HG03064 (cell line): ENCODE measurements at regions not wholly inside any gene's neighbourhood (a gene's known extent, or its start where the extent isn't known, plus 50 kb on each side); places are given as distances from the start of the nearest gene placed in this dataset.

Experiments
- ATAC-seq: cut with Tn5 transposase; IDR thresholded peaks from one replicate; pipeline ENCODE4 v1.9.1; 2021; ENCODE audit warnings: low read depth; ENCODE audit not compliant: unreplicated experiment

DNA sequence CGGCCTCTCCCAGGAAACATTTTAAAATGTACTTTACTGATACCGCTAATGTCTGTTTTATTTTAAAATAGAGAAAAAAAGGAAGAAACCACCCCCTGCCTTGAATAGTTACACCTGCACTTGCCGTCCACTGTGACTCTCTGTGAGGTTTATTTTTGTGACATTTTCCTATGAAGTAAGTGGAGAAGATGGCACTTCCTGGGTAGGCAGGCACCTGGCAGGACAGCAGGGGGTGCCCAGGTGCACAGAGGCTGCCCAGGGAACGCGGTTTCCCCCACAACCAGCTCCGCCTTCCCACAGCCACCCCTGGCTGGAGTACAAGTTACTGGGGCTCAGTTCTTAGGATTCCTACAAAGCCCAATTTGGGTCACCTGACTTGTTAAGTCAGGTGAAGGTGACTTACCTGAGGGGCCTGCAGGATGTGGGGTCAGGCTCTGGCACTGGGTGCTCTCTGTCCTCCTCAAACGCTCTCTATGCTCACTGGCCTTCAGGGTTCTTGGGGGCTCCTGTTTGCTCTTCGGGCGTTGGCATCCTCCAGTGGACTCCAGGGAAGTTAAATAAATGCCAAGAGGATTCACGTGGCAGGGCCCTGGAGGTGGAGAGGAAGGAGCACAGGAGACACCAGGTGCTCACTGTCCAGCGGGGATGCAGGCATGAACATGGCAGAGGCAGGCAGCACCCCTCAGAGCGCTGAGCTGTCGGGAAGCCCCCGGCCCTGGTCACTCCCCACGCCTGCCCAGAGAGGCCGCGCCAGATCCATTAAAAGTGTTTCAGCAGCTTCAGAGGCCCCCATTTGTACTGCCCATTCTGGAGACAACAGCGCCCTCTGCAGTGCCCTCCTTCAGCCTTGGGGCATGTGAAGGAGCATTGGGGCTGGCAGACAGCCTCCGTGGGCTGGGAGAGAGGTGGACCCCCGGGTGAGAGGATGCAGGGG is 1021.2 kb downstream of the TBC1D22A start:
- no peak for ATAC-seq

DNA sequence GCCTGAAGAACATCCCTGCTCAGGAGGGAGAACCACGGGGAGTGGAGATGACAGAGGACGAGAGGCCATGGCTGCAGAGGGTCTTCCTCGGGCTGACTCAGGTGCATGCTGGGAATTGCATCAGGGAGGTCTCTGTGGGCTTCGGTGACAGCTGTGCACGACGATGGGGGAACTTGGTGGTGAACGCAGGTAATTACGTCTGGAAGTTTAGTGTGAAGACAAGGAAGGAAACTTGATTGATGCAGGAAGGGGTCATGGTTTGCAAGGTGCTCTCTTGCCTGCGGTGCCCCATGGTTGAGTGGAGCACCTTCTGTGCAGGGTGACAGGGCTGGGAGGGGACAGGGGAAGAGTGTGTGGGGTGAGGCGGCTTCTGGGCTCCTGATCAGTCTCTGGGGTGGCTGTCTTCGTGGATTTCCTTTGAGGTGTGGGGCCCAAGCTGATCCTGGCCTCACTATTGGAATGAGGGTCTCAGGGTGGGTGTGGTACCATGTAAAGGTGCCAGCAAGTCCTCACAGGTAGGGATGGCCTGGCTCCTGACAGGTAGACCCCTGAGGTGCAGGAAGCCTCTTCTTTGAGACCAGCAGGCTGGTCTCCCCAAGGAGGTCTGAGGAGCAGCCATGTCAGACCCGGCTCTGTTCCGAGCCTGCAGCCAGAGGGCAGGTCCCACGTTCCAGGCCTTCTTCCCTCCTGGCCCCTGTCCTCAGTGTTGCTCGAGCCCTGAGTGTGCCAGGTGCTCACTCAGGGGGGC is 1020.1 kb downstream of the TBC1D22A start:
- ATAC-seq = no peak

DNA sequence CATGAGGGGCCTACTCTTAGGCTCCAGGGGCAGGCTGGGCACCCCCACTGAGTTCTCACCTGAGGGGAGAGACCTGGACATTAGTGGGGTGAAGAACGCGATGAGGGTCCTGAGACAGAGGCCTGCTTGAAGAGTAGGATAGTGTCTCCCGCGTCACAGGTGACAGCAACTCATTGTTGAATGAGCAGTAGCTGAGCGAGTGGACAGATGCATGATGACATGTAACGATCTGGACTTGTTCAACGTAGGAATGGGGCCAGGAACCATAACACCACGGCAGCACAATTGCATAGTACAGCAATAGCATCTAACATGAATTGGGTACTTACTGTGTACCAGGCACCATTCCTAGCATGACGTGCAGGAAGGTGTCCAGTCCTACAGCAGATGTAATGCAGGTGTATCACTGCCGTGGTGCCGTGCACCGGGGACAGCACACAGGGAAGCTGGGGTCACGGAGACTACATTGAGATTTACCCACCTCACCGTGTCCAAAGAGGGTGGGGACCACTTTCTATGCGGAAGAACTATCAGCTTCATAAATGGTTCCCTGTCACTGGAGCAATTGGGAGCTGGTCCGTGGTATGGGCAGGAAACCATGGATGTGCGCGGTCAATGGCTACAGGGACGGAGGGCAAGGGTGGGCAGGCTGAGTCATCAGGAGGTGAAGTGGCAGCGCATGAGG is 1019.1 kb downstream of the TBC1D22A start:
- ATAC-seq = no peak

DNA sequence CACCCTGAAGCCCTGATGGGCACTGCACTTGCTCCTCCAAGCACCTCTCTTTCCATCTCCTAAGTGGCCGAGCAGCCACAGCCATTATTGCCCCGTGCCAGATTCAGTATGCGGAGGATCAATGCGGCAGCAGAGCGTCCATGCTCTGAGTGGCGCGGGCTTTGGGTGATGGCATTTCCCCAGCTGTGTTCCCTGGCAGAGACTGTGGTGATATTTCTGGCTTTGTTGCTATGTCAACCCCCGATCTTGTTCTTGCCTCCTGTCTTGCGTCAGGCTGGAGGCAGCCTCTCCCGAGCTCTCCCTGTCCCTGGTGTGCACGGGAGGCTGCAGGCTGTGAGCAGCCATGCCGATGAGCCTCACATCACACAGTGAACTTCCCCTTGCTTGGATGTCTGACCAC is 1018.6 kb downstream of the TBC1D22A start:
- no peak for ATAC-seq

DNA sequence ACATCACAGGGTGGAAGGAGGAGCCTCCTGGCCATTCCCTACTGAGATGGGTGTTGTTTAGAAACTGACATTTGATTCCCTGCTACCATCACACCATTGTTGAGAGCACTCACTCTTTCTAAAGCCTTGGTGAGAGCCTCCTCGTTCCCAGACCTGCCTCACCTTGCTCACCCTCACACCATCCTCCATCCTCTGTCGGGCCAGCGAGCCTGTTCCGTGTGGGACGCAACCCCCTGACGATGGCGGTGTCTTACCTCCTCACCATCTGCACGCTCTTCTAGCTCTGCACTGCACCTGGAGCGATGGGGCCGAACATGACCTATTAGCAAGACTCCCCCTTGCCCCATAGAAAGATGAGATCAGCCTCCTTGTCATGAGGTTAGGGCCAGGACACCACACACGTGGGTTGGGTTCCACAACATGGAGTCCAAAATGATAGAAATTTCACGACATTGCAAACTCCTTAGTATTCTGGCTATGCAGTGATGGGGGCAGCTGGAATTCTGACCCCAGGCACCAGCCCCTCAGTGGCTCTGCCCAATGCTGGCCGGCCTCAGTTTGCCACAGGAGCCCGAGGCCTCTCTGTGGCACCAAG is 1017.9 kb downstream of the TBC1D22A start:
- no peak for ATAC-seq

DNA sequence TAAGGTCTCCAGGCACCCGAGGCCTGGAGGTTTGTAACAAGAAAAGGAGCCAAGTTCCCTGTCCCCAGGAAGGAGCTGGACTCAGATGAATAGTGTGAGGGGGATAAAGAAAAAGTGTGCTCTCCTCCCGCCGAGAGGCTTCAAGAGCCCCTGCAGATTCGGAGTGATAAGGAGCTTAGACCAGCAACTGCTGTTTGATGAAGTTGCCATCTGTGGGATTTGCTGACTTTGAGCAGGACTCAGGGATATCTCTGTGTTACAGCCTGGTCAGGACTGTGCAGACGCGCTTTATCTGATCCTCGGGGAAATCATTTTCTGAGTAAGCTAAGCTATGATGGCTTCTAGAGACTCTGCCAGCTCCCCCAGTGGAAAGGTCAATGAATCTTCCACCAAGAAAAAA is 1017.0 kb downstream of the TBC1D22A start:
- ATAC-seq = no peak

DNA sequence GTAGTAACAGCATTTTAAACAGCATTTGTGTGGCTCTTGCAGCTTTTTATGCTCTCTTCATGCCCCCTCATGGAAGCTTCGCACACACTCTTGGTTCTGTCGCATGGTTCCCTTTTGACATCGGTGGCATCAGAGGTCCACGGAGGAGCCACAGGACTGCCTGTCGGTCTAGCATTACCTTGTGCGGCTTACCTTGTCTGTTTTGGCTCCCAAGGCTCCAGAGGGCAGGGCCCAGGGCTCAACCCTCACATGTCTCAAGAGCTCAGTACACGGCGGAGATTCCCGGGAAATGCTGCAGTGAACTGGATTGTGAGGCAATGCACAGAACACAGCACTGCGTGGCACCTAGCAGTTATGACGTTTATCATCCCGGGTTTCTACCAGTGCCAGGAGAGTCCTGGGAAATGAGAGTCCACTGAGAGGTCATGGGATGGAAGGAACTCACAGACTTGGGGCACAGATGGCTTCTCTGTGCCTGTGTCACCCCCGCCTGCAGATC is 1015.8 kb downstream of the TBC1D22A start:
- ATAC-seq = no peak

DNA sequence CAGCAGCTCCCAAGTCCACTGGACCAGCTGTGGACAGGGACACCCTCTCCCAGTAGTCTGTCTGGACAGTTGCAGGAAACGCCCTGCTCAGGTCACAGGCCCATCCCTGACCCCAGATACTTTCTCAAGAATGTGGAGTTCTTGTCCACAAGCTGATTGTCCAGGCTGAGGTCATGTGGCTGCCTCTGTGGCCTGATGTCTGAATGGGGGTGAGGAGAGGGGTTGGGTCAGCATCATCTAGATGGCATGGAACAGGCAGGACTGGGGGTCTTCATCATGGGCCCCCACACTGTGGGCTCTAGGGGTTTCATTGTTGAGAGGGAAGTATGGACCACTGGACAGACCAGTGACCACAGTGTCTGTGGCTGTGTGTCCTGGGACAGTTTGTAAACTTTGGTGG is 1015.0 kb downstream of the TBC1D22A start:
- no peak for ATAC-seq

DNA sequence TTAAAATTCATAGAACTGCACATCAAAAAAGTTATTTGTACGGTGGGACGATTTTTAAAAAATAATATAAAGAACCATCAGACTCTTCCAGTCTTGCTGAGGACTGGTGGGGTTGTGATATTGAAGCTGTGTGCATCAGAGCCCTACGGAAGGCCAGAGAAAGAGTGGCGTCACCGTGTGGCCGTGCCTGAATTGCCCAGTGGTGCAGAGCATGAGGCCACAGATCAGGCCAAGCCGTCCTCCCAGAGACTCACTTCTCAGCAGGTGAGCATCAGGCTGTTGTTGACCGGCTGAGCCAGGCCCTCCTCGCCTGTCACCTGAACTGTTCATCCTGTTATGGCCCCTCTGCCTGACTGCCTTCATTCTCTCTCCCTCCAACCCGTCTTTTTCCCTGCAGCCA is 1013.9 kb downstream of the TBC1D22A start:
- ATAC-seq = no peak

DNA sequence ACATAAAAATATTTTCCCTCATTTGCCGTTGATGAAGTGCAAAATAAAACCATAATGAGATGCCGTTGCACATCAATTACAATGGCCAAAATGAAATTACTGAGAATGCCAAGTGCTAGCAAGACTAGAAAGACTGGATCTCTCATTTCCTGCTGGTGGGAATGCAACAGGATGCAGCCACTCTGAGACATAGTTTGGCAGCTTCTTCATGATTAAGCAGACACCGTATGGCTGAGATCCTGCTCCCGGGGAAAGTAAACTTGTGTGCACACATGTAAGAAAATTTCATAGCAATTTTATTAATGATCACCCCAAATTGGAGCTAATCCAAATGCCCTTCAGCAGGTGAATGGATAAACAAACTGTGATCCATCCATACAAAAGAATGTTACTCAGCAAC is 1013.2 kb downstream of the TBC1D22A start:
- ATAC-seq = no peak

DNA sequence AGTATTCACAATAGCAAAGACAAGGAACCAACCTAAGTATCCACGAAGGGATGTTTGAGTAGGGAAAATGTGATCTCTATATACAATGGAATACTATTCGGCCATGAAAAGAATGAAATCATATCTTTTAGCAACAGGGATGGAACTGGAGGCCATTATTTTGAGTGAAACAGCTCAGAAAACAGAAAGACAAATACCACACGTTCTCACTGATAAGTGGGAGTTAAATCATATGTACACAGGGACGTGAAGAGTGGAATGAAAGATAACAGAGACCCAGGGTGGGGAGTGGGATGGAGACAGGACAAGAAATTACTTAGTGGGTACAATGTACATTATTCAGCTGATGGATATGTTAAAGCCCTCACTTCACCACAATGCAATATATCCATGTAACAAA is 1012.7 kb downstream of the TBC1D22A start:
- ATAC-seq = no peak

DNA sequence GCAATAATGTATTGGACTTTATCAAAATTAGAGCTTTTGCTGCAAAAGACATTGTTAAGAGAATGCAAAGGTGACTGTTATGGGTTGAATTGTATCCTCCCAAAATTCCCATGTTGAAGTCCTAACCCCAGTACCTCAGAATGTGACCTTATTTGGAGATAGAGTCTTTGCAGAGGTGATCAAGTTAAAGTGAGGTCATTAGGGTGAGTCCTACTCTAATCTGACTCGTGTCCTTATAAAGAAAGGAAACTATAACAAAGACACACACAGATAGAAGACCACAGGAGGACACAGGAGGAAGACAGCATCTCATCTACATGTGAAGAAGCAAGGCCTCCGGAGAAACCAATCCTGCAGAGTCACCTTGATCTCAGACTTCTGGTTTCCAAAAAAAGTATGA is 1011.2 kb downstream of the TBC1D22A start:
- no peak for ATAC-seq

DNA sequence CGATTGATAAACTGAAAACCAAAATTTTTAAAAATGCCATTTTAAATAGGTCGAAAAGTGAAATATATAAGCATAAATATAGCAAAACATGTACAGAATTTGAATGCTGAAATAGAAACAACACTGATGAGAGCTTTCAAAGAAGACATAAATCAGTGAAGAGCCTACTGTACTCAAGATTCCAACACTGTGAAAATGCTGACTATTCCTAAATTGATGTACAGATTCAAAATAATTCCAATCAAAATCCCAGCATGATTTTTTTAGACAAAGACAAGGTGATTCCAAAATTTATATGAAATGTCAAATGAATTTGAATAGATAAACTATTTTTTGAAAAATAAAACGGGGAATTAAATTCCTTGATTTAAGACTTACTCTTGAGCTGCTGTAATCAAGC is 1010.4 kb downstream of the TBC1D22A start:
- no peak for ATAC-seq

DNA sequence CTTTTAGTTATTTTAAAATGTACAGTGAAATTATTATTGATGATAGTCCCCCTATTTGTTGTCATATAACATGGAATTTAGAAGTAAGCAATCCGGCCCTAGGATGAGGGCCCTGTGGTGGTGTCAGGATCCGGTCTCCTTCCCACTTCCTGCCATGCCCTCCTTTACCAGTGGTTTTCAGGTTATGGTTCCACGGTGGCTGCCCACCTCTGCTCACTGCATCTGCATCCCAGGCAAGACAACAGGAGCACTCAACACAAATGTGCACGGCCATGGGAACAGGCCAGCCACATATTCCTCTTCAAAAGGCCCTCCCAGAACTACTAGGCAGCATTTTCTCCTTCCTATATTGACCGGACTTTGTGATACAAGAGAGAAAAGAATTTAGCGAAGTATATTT is 1007.2 kb downstream of the TBC1D22A start:
- no peak for ATAC-seq

DNA sequence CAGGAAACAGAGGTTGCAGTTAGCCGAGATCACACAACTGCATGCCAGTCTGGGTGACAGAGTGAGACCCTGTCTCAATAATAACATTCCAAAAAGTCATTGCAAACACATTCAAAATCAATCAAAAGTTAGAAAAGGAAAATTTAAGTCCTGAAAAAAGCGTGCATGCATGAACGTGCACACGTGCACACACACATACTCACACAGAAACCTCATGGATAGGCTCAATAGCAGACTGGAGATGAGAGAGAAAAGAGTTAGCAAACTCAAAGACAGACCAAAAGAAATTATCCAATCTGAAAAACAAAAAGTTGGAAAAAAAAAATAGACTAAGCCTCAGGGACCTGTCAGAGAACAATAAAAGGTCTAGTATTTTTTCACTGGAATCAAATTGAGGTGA is 1005.6 kb downstream of the TBC1D22A start:
- ATAC-seq = no peak

DNA sequence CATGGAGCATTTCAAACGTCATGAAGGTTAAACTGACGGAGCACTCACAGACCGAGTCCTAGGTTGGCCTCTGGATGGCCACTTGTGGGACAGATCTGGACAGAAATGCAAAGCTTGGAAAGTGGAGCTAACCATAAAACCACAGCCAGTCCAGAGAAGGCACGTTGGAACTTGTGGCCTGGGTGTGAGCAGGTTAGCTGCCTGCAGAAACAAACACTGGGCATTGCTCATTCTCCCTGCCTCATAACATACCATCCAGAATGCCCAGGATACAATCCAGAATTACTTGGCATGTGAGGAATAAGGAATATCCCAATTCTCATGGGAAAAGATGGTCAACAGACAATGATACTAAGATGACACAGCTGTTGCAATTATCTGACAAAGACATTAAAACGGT is 1005.0 kb downstream of the TBC1D22A start:
- no peak for ATAC-seq

DNA sequence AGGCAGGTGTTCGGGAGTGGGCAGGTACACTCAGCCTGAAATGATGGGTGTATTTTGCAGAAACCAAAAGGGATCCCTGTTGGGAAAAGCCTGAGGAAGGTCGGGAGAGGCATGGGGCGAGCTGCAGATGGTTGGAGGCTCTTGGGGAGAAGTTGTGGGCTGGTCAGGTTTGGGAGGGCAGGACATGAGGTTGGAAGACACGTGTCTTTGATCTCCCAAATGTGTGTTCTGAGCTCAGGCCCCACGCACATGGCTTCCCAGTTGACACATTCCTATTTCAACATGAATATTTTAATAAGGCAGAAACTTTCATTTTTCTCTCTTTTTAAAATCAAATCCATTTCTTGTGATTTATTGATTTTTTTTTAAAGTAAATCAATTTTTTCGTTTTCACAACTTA is 1003.3 kb downstream of the TBC1D22A start:
- ATAC-seq = no peak

DNA sequence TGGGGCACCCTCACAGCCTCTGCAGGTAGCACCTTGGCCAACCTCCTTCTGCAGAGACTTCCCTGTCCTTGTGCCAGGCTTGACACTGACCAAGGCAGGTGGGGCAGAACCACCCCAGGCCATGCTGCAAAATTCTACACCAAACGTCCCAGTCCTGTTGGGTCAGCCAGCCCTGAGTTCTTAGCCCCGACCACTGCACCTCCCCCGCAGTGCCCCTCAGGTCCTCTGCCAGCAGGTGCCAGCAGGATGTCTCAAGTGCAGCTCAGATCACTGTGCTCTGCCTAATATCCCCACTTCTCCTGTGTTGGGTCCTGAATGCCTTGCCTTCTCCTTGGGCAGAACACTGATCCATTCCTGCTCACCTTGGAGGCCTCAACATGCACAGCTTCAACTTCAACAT is 999.7 kb downstream of the TBC1D22A start:
- ATAC-seq = no peak

DNA sequence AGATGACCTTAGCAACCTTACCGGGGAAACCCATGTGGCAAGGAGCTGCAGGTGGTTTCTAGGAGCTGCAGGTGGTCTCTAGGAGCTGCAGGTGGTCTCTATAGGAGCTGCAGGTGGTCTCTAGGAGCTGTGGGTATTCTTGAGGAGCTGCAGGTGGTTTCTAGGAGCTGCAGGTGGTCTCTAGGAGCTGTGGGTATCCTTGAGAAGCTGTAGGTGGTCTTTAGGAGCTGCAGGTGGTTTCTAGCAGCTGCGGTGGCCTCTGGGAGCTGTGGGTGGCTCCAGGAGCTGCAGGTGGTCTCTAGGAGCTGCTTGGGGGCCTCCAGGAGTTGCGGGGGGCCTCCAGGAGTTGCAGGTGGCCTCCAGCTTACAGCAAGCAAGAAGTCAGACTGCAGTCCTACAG is 997.5 kb downstream of the TBC1D22A start:
- no peak for ATAC-seq

DNA sequence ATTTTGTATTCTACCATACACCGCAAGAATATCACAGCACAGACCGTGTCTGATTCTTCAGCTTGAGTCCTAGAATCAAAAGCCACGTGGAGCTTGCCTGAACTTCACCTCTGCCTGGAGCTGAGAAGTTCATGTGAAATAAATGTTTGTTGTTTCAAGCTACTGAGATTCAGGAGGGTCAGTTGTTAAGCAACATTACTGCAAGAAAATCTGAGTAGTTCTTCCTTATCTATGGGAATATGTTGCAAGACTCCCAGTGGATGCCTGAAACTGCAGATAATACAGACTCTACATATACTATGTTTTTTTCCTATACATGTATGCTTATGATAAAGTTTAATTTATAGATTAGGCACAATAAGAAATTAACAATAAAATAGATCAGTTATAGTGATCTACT is 995.3 kb downstream of the TBC1D22A start:
- ATAC-seq = no peak

DNA sequence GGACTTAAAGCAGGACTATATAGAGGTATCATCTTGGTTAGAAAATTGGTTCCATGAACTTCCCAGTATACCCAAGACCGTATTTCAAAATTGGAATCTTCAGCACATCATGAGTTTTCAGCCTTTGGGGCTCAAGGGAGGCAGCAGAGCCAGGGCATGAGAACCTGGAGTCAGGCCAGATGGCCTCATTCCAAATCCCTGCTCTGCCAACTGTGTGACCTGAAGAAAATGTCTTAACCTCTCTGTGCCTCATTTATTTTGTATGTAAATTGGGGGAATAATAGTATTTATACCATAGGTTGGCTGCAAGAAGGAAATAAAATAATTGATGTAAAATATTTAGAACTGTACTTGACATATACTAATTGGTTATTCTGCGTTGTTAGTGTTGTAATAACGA is 987.6 kb downstream of the TBC1D22A start:
- no peak for ATAC-seq
